Progenitor cell of endocrine pancreas (in vitro differentiated cells): ENCODE measurements at regions not wholly inside any gene's neighbourhood (a gene's known extent, or its start where the extent isn't known, plus 50 kb on each side); places are given as distances from the start of the nearest gene placed in this dataset.

Experiments used
- DNase-seq: peaks from one replicate; pipeline ENCODE4 v3.0.0; 2021; ENCODE audit warnings: low spot score; ENCODE audit not compliant: unreplicated experiment
- H3K27ac Mint-ChIP-seq: 2 replicates; pipeline ENCODE4 v1.8.0; 2021; ENCODE audit warnings: mild to moderate bottlenecking, moderate library complexity, mixed read lengths
- H3K27me3 Mint-ChIP-seq: 2 replicates; pipeline ENCODE4 v1.8.0; 2021; ENCODE audit warnings: mixed read lengths
- H3K36me3 Mint-ChIP-seq: 2 replicates; pipeline ENCODE4 v1.8.0; 2022; ENCODE audit warnings: mixed read lengths; ENCODE audit not compliant: insufficient read depth
- H3K4me1 Mint-ChIP-seq: 2 replicates; pipeline ENCODE4 v1.8.0; 2021; ENCODE audit warnings: low read depth, mixed read lengths
- H3K4me3 Mint-ChIP-seq: 2 replicates; pipeline ENCODE4 v1.8.0; 2021; ENCODE audit warnings: low read depth, mild to moderate bottlenecking, moderate library complexity, mixed read lengths
- H3K9me3 Mint-ChIP-seq: 2 replicates; pipeline ENCODE4 v1.8.0; 2021; ENCODE audit warnings: low read depth, mixed read lengths
- TF ChIP-seq, protein P1 (sequence below): fragments of 200-600 bp; sonication (generic); IDR thresholded peaks from one replicate; pipeline ENCODE4 v1.5.0; 2021; ENCODE audit warnings: antibody characterized with exemption, mild to moderate bottlenecking; ENCODE audit not compliant: unreplicated experiment

- Mint-ChIP-seq H3K9me3 (no peaks in the 10 kb centered on the region), H3K36me3 (no peaks in the 10 kb centered on the region), H3K4me1 (peaks cover 11% of the 10 kb centered on the region), H3K4me3 (no peak overlapping the region), H3K27ac (no peak overlapping the region), H3K27me3 (no peaks in the 10 kb centered on the region)
- DNase-seq, result no peak
- TF ChIP-seq, protein P1, sequence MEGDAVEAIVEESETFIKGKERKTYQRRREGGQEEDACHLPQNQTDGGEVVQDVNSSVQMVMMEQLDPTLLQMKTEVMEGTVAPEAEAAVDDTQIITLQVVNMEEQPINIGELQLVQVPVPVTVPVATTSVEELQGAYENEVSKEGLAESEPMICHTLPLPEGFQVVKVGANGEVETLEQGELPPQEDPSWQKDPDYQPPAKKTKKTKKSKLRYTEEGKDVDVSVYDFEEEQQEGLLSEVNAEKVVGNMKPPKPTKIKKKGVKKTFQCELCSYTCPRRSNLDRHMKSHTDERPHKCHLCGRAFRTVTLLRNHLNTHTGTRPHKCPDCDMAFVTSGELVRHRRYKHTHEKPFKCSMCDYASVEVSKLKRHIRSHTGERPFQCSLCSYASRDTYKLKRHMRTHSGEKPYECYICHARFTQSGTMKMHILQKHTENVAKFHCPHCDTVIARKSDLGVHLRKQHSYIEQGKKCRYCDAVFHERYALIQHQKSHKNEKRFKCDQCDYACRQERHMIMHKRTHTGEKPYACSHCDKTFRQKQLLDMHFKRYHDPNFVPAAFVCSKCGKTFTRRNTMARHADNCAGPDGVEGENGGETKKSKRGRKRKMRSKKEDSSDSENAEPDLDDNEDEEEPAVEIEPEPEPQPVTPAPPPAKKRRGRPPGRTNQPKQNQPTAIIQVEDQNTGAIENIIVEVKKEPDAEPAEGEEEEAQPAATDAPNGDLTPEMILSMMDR, result no peak
These were observed 213.4 kb upstream of the PTBP2 start for GRCh38 chr1:96508233-96508632.

- DNase-seq, result no peak
- Mint-ChIP-seq H3K9me3 (no peaks in the 10 kb centered on the region), H3K36me3 (no peaks in the 10 kb centered on the region), H3K4me3 (no peak overlapping the region), H3K4me1 (peaks cover 11% of the 10 kb centered on the region), H3K27ac (no peak overlapping the region), H3K27me3 (no peaks in the 10 kb centered on the region)
- TF ChIP-seq, protein P1, result no peak
These were observed 212.2 kb upstream of the PTBP2 start for GRCh38 chr1:96509339-96509738.

- Mint-ChIP-seq H3K9me3 (no peaks in the 10 kb centered on the region), H3K27ac (no peak overlapping the region), H3K36me3 (no peaks in the 10 kb centered on the region), H3K4me3 (no peak overlapping the region), H3K27me3 (no peaks in the 10 kb centered on the region), H3K4me1 (peaks cover 15% of the 10 kb centered on the region)
- TF ChIP-seq, protein P1, result no peak
- DNase-seq, result no peak
These were observed 211.6 kb upstream of the PTBP2 start for GRCh38 chr1:96509951-96510350.

- Mint-ChIP-seq H3K27me3 (no peaks in the 10 kb centered on the region), H3K4me1 (peaks cover 19% of the 10 kb centered on the region), H3K4me3 (no peak overlapping the region), H3K27ac (no peak overlapping the region), H3K36me3 (no peaks in the 10 kb centered on the region), H3K9me3 (no peaks in the 10 kb centered on the region)
- TF ChIP-seq, protein P1, result no peak
- no peak for DNase-seq
These were observed 211.2 kb upstream of the PTBP2 start for GRCh38 chr1:96510391-96510790.

- H3K4me3 Mint-ChIP-seq, result no peak overlapping the region
- no peaks in the 10 kb centered on the region for H3K9me3 Mint-ChIP-seq
- no peaks in the 10 kb centered on the region for H3K36me3 Mint-ChIP-seq
- peak overlapping the region; percentile 0 for H3K27ac Mint-ChIP-seq
- no peak for DNase-seq
- no peaks in the 10 kb centered on the region for H3K27me3 Mint-ChIP-seq
- peaks cover 23% of the 10 kb centered on the region for H3K4me1 Mint-ChIP-seq
- TF ChIP-seq, protein P1, result no peak
These were observed 210.7 kb upstream of the PTBP2 start for GRCh38 chr1:96510911-96511310.
